ENCODE measurements at regions not wholly inside any gene's neighbourhood (a gene's known extent, or its start where the extent isn't known, plus 50 kb on each side); places are given as distances from the start of the nearest gene placed in this dataset.

- TF ChIP-seq CTCF (IDR thresholded peaks at IDR 0.05) (no peak), POLR2A (IDR thresholded peaks at IDR 0.05) (no peak)
Observed at GRCh38 chr13:21988624-21989023, 317.8 kb downstream of the FGF9 start.

All from lower leg skin (tissue), 3 donors.